ENCODE measurements at regions not wholly inside any gene's neighbourhood (a gene's known extent, or its start where the extent isn't known, plus 50 kb on each side); places are given as distances from the start of the nearest gene placed in this dataset.

DNA sequence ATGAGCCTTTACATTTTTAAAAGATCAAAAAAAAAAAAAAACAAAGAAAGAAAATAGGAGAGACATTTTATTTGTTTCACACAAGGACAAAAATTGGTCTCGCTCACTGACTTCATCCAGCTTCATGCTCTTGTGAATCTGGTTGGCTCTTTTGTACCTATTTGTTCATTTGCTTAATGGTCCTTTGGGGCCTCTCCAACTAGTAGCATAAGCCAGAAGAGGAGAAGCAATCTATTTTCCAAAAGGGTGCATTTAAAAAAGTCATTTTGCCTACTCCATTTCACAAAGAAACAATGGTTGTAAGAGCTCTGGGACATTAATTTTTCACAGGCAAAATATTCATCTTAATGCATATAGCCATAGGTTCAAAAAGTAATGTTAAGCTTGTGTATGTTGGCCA lies 168.3 kb upstream of the ADAMTS9 start:
- no peaks in the 10 kb centered on the region for H3K27me3 Mint-ChIP-seq (ENCODE audit: insufficient read depth, low read depth, poor library complexity)
- Histone ChIP-seq H3K27ac (ENCODE audit: low read depth) (no peak overlapping the region), H3K27me3 (ENCODE audit: insufficient read depth) (no peaks in the 10 kb centered on the region), H3K79me2 (replicated peaks; ENCODE audit: insufficient read depth) (no peaks in the 10 kb centered on the region), H2AFZ (no peak overlapping the region), H3K36me3 (ENCODE audit: insufficient read depth) (no peaks in the 10 kb centered on the region), H3K9me2 (ENCODE audit: insufficient read depth) (peaks cover 3% of the 10 kb centered on the region; the same call in 1 of the 2 replicates), H3K4me2 (no peak overlapping the region), H3F3A (replicated peaks; ENCODE audit: low read depth) (no peaks in the 10 kb centered on the region), H4K20me1 (replicated peaks; ENCODE audit: insufficient read depth) (no peaks in the 10 kb centered on the region), H3K4me1 (ENCODE audit: insufficient read depth) (no peaks in the 10 kb centered on the region), H3K4me3 (no peak overlapping the region)
- H3K4me1 Mint-ChIP-seq: peaks cover 12% of the 10 kb centered on the region; the same call in 2 of the 3 replicates
- TF ChIP-seq ZNF114 (CRISPR knock-in tag; IDR thresholded peaks at IDR 0.05): no peak
- TF ChIP-seq STAT1 (IDR thresholded peaks at IDR 0.05; ENCODE audit: unreplicated experiment): no peak
- no peaks in the 10 kb centered on the region for H3K36me3 Mint-ChIP-seq (ENCODE audit: low read depth)
- H3K4me3 Mint-ChIP-seq: no peak overlapping the region
- H3K9me3 Mint-ChIP-seq: no peaks in the 10 kb centered on the region
- no peak overlapping the region for H3K27ac Mint-ChIP-seq
- ATAC-seq (no peak), DNase-seq (ENCODE audit: low spot score) (no peak)

DNA sequence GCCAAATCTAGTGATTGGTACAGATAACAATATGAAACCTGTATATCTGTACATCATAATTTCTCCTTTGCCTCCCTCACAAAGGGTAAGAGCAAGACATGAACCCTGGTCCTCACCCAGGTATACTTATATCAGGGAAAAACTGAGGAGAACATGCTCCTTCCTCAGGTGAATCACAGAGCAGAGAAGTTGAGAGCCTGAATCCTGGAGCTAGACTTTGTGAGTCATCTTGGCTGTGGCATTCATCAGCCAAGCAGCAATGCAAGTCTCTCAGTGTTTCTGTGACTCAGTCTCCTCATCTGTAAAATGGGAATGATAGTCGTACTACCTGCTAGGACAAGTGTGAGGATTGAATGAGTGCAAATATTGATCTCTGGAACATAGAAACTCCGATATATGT lies 165.7 kb upstream of the ADAMTS9 start:
- DNase-seq (ENCODE audit: low spot score): no peak
- Histone ChIP-seq H2AFZ (no peak overlapping the region), H4K20me1 (replicated peaks; ENCODE audit: insufficient read depth) (no peaks in the 10 kb centered on the region), H3F3A (replicated peaks; ENCODE audit: low read depth) (no peaks in the 10 kb centered on the region), H3K27ac (ENCODE audit: low read depth) (no peak overlapping the region), H3K9me2 (ENCODE audit: insufficient read depth) (no peaks in the 10 kb centered on the region), H3K4me1 (ENCODE audit: insufficient read depth) (no peaks in the 10 kb centered on the region), H3K79me2 (replicated peaks; ENCODE audit: insufficient read depth) (no peaks in the 10 kb centered on the region), H3K27me3 (ENCODE audit: insufficient read depth) (no peaks in the 10 kb centered on the region), H3K4me3 (no peak overlapping the region), H3K36me3 (ENCODE audit: insufficient read depth) (no peaks in the 10 kb centered on the region), H3K4me2 (no peak overlapping the region)
- no peaks in the 10 kb centered on the region for H3K36me3 Mint-ChIP-seq (ENCODE audit: low read depth)
- H3K4me3 Mint-ChIP-seq: no peak overlapping the region
- peaks cover 2% of the 10 kb centered on the region for H3K27me3 Mint-ChIP-seq (ENCODE audit: insufficient read depth, low read depth, poor library complexity)
- ATAC-seq: no peak
- H3K4me1 Mint-ChIP-seq: peaks cover 5% of the 10 kb centered on the region; the same call in 1 of the 3 replicates
- H3K27ac Mint-ChIP-seq: no peak overlapping the region
- no peaks in the 10 kb centered on the region for H3K9me3 Mint-ChIP-seq
- TF ChIP-seq, protein P1, sequence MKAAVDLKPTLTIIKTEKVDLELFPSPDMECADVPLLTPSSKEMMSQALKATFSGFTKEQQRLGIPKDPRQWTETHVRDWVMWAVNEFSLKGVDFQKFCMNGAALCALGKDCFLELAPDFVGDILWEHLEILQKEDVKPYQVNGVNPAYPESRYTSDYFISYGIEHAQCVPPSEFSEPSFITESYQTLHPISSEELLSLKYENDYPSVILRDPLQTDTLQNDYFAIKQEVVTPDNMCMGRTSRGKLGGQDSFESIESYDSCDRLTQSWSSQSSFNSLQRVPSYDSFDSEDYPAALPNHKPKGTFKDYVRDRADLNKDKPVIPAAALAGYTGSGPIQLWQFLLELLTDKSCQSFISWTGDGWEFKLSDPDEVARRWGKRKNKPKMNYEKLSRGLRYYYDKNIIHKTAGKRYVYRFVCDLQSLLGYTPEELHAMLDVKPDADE (IDR thresholded peaks at IDR 0.05): no peak
- TF ChIP-seq CREB1 (CRISPR knock-in tag; IDR thresholded peaks at IDR 0.05; ENCODE audit: low read depth): no peak
- TF ChIP-seq NANOG (IDR thresholded peaks at IDR 0.05; ENCODE audit: borderline replicate concordance): no peak
- no peak for TF ChIP-seq ZNF331 (CRISPR knock-in tag; IDR thresholded peaks at IDR 0.05; ENCODE audit: low read depth)
- no peak for TF ChIP-seq STAT1 (IDR thresholded peaks at IDR 0.05; ENCODE audit: unreplicated experiment)
- no peak for TF ChIP-seq EZH2 (IDR thresholded peaks at IDR 0.05; ENCODE audit: low read depth, unreplicated experiment)
- TF ChIP-seq POLR2AphosphoS5 (IDR thresholded peaks at IDR 0.05; ENCODE audit: low read depth): no peak
- TF ChIP-seq, protein P2, sequence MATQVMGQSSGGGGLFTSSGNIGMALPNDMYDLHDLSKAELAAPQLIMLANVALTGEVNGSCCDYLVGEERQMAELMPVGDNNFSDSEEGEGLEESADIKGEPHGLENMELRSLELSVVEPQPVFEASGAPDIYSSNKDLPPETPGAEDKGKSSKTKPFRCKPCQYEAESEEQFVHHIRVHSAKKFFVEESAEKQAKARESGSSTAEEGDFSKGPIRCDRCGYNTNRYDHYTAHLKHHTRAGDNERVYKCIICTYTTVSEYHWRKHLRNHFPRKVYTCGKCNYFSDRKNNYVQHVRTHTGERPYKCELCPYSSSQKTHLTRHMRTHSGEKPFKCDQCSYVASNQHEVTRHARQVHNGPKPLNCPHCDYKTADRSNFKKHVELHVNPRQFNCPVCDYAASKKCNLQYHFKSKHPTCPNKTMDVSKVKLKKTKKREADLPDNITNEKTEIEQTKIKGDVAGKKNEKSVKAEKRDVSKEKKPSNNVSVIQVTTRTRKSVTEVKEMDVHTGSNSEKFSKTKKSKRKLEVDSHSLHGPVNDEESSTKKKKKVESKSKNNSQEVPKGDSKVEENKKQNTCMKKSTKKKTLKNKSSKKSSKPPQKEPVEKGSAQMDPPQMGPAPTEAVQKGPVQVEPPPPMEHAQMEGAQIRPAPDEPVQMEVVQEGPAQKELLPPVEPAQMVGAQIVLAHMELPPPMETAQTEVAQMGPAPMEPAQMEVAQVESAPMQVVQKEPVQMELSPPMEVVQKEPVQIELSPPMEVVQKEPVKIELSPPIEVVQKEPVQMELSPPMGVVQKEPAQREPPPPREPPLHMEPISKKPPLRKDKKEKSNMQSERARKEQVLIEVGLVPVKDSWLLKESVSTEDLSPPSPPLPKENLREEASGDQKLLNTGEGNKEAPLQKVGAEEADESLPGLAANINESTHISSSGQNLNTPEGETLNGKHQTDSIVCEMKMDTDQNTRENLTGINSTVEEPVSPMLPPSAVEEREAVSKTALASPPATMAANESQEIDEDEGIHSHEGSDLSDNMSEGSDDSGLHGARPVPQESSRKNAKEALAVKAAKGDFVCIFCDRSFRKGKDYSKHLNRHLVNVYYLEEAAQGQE (IDR thresholded peaks at IDR 0.05; ENCODE audit: unreplicated experiment): no peak
- TF ChIP-seq CTCF (conservative IDR thresholded peaks at IDR 0.05; ENCODE audit: low read depth in 2 of 2): no peak
- TF ChIP-seq JUNB (IDR thresholded peaks at IDR 0.05; ENCODE audit: unreplicated experiment): no peak
- no peak for TF ChIP-seq ZNF114 (CRISPR knock-in tag; IDR thresholded peaks at IDR 0.05)
